ENCODE measurements at regions not wholly inside any gene's neighbourhood (a gene's known extent, or its start where the extent isn't known, plus 50 kb on each side); places are given as distances from the start of the nearest gene placed in this dataset.

- TF ChIP-seq CTCF (IDR thresholded peaks at IDR 0.05) (no peak), POLR2A (IDR thresholded peaks at IDR 0.05) (no peak)
These were observed 966.9 kb upstream of the TMEM132C start for GRCh38 chr12:127300075-127300474.

All from adrenal gland (tissue), 5 donors.